HL-60 (cell line): ENCODE measurements at regions not wholly inside any gene's neighbourhood (a gene's known extent, or its start where the extent isn't known, plus 50 kb on each side); places are given as distances from the start of the nearest gene placed in this dataset.

Experiments used
- DNase-seq, 2 experiments: peaks; one replicate each; pipeline ENCODE4 v3.0.0-alpha.2; 2010 to 2020; ENCODE audit warnings: low read depth in 1 of 2, low spot score in 1 of 2
- H3K27ac ChIP-seq: fragments of 250-450 bp; sonication (Bioruptor Pico); replicated peaks from 2 replicates; pipeline ENCODE4 v1.5.1; 2020; ENCODE audit warnings: mild to moderate bottlenecking, moderate library complexity
- H3K27me3 ChIP-seq: fragments of 250-450 bp; sonication (Bioruptor Pico); 2 replicates; pipeline ENCODE4 v1.5.1; 2021; ENCODE audit warnings: mild to moderate bottlenecking, moderate library complexity; ENCODE audit not compliant: insufficient read depth, poor library complexity, severe bottlenecking
- H3K4me3 ChIP-seq: replicated peaks from 2 replicates; pipeline ENCODE4 v1.5.1; 2011; ENCODE audit warnings: mild to moderate bottlenecking, control low read depth, low read length; ENCODE audit not compliant: insufficient read depth
- CTCF ChIP-seq: IDR thresholded peaks from one replicate; pipeline ENCODE4 v1.5.1; 2011; ENCODE audit warnings: low read length, control low read depth, inconsistent platforms; ENCODE audit not compliant: insufficient read depth
- GABPA ChIP-seq: IDR thresholded peaks from 2 replicates; pipeline ENCODE4 v1.6.1; 2012; ENCODE audit warnings: low read depth
- POLR2AphosphoS5 ChIP-seq: IDR thresholded peaks from 2 replicates; pipeline ENCODE4 v1.6.1; 2012; ENCODE audit warnings: low read depth
- REST ChIP-seq: IDR thresholded peaks from 2 replicates; pipeline ENCODE4 v1.6.1; 2012; ENCODE audit warnings: low read depth; ENCODE audit not compliant: insufficient replicate concordance
- SPI1 ChIP-seq: IDR thresholded peaks from 2 replicates; pipeline ENCODE4 v1.6.1; 2012; ENCODE audit warnings: low read depth, mild to moderate bottlenecking, borderline replicate concordance

GRCh38 chr11:122229078-122229477 lies 113.1 kb upstream of the BLID start:
- no peak for DNase-seq
- Histone ChIP-seq H3K27ac (no peak overlapping the region), H3K4me3 (no peak overlapping the region), H3K27me3 (no peaks in the 10 kb centered on the region)
- TF ChIP-seq GABPA: no peak

GRCh38 chr11:122226810-122227379 lies 110.9 kb upstream of the BLID start:
- no peak overlapping the region for H3K27ac ChIP-seq
- no peak for DNase-seq
- H3K4me3 ChIP-seq: no peak overlapping the region
- no peaks in the 10 kb centered on the region for H3K27me3 ChIP-seq
- TF ChIP-seq REST: no peak
- no peak for TF ChIP-seq POLR2AphosphoS5
- no peak for TF ChIP-seq GABPA
- TF ChIP-seq CTCF: no peak
- no peak for TF ChIP-seq SPI1

- H3K27me3 ChIP-seq: no peaks in the 10 kb centered on the region
- H3K27ac ChIP-seq: no peak overlapping the region
- DNase-seq: no peak
- TF ChIP-seq POLR2AphosphoS5: no peak
- no peak for TF ChIP-seq GABPA
- H3K4me3 ChIP-seq: no peak overlapping the region
Measured at GRCh38 chr11:122224867-122225266, 108.9 kb upstream of the BLID start.

DNA sequence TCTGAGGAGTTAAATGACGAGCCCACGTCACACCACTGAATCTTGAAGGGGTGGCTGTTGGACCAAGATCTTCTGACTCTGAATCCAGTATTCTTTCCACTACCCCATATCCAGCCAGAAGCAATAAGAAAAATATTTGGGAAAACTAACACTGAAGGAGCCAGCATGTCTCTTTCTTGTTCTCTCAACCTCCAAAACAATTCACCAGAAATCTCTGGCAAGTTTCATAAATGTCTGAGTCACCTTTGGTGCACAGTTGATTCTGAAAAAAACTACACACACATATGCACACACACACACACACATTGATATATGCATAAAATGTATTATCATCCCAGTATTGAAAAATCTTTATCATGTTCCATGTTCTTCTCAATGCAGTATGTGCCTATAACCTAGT lies 104.3 kb upstream of the BLID start:
- Histone ChIP-seq H3K4me3 (no peak overlapping the region), H3K27me3 (no peaks in the 10 kb centered on the region), H3K27ac (no peak overlapping the region)
- TF ChIP-seq GABPA (no peak), REST (no peak)
- DNase-seq: no peak

GRCh38 chr11:122219791-122220190 lies 103.8 kb upstream of the BLID start:
- Histone ChIP-seq H3K4me3 (no peak overlapping the region), H3K27ac (no peak overlapping the region), H3K27me3 (no peaks in the 10 kb centered on the region)
- DNase-seq: no peak
- TF ChIP-seq SPI1: no peak
- no peak for TF ChIP-seq CTCF
- TF ChIP-seq POLR2AphosphoS5: no peak
- no peak for TF ChIP-seq REST
- no peak for TF ChIP-seq GABPA
